Parathyroid adenoma (tissue), 2 donors: ENCODE measurements at regions not wholly inside any gene's neighbourhood (a gene's known extent, or its start where the extent isn't known, plus 50 kb on each side); places are given as distances from the start of the nearest gene placed in this dataset.

ENCODE experiments used
- H2AFZ ChIP-seq: fragments of 300-600 bp; sonication (generic); one replicate; pipeline ENCODE4 v1.7.0; 2017; ENCODE audit warnings: antibody characterized with exemption, mild to moderate bottlenecking
- H3K27ac ChIP-seq: fragments of 300-600 bp; sonication (generic); one replicate; pipeline ENCODE4 v1.7.0; 2017
- H3K27me3 ChIP-seq: fragments of 300-600 bp; sonication (generic); one replicate; pipeline ENCODE4 v1.7.0; 2017; ENCODE audit warnings: low read length; ENCODE audit not compliant: control insufficient read depth, insufficient read depth
- H3K36me3 ChIP-seq: fragments of 300-600 bp; sonication (generic); one replicate; pipeline ENCODE4 v1.7.0; 2017; ENCODE audit warnings: low read length; ENCODE audit not compliant: control insufficient read depth, insufficient read depth
- H3K4me1 ChIP-seq: fragments of 300-600 bp; sonication (generic); one replicate; pipeline ENCODE4 v1.7.0; 2017; ENCODE audit warnings: control low read depth
- H3K4me2 ChIP-seq: fragments of 300-600 bp; sonication (generic); one replicate; pipeline ENCODE4 v1.7.0; 2017; ENCODE audit warnings: low read length
- H3K4me3 ChIP-seq: fragments of 300-600 bp; sonication (generic); one replicate; pipeline ENCODE4 v1.7.0; 2017; ENCODE audit warnings: low read depth, low read length
- H3K79me2 ChIP-seq: fragments of 300-600 bp; sonication (generic); one replicate; pipeline ENCODE4 v1.7.0; 2017; ENCODE audit warnings: control low read depth
- H3K9ac ChIP-seq: fragments of 300-600 bp; sonication (generic); one replicate; pipeline ENCODE4 v1.7.0; 2017; ENCODE audit warnings: mild to moderate bottlenecking
- H3K9me3 ChIP-seq: fragments of 300-600 bp; sonication (generic); one replicate; pipeline ENCODE4 v1.7.0; 2017; ENCODE audit warnings: low read length; ENCODE audit not compliant: control insufficient read depth
- TF ChIP-seq, protein P1 (sequence below): fragments of 300-600 bp; sonication (generic); IDR thresholded peaks from one replicate; pipeline ENCODE4 v1.7.0; 2017; ENCODE audit warnings: antibody characterized with exemption, mild to moderate bottlenecking
- donor health status: primary hyperparathyroidism.

GRCh38 chr9:34809504-34810186, 99.7 kb upstream of the CCL21 start:
- no peak overlapping the region for H3K4me3 ChIP-seq
- TF ChIP-seq, protein P1, sequence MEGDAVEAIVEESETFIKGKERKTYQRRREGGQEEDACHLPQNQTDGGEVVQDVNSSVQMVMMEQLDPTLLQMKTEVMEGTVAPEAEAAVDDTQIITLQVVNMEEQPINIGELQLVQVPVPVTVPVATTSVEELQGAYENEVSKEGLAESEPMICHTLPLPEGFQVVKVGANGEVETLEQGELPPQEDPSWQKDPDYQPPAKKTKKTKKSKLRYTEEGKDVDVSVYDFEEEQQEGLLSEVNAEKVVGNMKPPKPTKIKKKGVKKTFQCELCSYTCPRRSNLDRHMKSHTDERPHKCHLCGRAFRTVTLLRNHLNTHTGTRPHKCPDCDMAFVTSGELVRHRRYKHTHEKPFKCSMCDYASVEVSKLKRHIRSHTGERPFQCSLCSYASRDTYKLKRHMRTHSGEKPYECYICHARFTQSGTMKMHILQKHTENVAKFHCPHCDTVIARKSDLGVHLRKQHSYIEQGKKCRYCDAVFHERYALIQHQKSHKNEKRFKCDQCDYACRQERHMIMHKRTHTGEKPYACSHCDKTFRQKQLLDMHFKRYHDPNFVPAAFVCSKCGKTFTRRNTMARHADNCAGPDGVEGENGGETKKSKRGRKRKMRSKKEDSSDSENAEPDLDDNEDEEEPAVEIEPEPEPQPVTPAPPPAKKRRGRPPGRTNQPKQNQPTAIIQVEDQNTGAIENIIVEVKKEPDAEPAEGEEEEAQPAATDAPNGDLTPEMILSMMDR: no peak

GRCh38 chr9:34802916-34803315, 93.0 kb upstream of the CCL21 start:
- H3K27ac ChIP-seq: no peak overlapping the region
- H3K9me3 ChIP-seq: peaks cover 7% of the 10 kb centered on the region
- H2AFZ ChIP-seq: no peak overlapping the region
- H3K4me1 ChIP-seq: no peaks in the 10 kb centered on the region
- no peak overlapping the region for H3K4me2 ChIP-seq
- no peaks in the 10 kb centered on the region for H3K36me3 ChIP-seq
- TF ChIP-seq, protein P1: no peak
- H3K4me3 ChIP-seq: no peak overlapping the region
- H3K79me2 ChIP-seq: no peaks in the 10 kb centered on the region
- no peaks in the 10 kb centered on the region for H3K27me3 ChIP-seq
- H3K9ac ChIP-seq: no peak overlapping the region

More at GRCh38 chr9:34809504-34810186, 99.7 kb upstream of the CCL21 start:
- Histone ChIP-seq H2AFZ (peak overlapping the region; percentile 33), H3K9ac (no peak overlapping the region), H3K36me3 (no peaks in the 10 kb centered on the region), H3K27ac (no peak overlapping the region), H3K4me2 (peak overlapping the region; percentile 13), H3K4me1 (no peaks in the 10 kb centered on the region), H3K9me3 (peaks cover 7% of the 10 kb centered on the region), H3K79me2 (no peaks in the 10 kb centered on the region), H3K27me3 (no peaks in the 10 kb centered on the region)

GRCh38 chr9:34797367-34797766, 87.4 kb upstream of the CCL21 start:
- Histone ChIP-seq H3K4me2 (no peak overlapping the region), H3K27ac (no peak overlapping the region), H3K27me3 (no peaks in the 10 kb centered on the region), H2AFZ (no peak overlapping the region), H3K4me3 (no peak overlapping the region), H3K9ac (no peak overlapping the region), H3K4me1 (no peaks in the 10 kb centered on the region), H3K36me3 (no peaks in the 10 kb centered on the region), H3K9me3 (no peaks in the 10 kb centered on the region), H3K79me2 (no peaks in the 10 kb centered on the region)
- TF ChIP-seq, protein P1: no peak

DNA sequence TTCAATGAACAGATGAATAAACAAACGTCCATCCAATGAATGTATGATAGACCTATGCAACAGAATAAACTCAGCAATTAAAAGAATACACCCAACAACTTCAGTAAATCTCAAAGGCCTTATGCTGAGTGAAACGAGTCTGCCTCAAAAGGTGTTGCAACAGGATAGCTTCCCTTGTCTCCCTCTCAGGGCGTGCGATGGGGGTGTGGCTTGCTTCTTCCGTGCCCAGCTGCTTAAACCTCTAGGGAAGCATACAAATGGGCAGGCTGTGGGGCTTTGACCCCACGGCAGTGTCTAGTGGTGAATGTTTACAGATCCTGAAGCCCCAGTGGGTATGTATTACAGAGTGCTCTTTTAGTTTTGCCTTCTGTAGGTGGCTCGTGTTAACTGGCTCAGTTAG, 87.0 kb upstream of the CCL21 start:
- H3K9me3 ChIP-seq: no peaks in the 10 kb centered on the region
- H3K9ac ChIP-seq: no peak overlapping the region
- no peak overlapping the region for H3K4me3 ChIP-seq
- no peak overlapping the region for H3K27ac ChIP-seq
- no peak overlapping the region for H3K4me2 ChIP-seq
- H3K27me3 ChIP-seq: no peaks in the 10 kb centered on the region
- TF ChIP-seq, protein P1: no peak
- H3K4me1 ChIP-seq: no peaks in the 10 kb centered on the region
- H3K36me3 ChIP-seq: no peaks in the 10 kb centered on the region
- no peaks in the 10 kb centered on the region for H3K79me2 ChIP-seq
- no peak overlapping the region for H2AFZ ChIP-seq

DNA sequence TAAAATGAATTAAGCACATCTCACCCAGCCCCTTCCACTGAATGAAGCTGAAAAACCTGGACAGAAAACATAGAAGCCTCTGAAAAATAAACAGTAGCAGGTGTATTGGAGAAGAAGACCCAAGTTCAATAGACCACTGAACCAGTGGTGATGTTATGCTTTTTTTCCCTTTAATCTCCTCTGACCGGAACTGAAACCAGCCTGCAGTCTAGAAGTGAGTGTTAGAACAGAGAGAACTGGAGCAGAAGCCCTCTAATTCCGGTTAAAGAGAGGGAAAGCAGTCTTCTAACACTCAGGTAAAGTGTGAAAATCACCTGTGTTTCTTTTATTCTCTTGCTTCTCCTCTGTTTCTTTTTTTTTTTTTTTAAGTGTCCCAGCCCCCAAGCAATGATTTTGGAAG, 83.5 kb upstream of the CCL21 start:
- no peak overlapping the region for H3K4me3 ChIP-seq
- H3K27me3 ChIP-seq: no peaks in the 10 kb centered on the region
- H2AFZ ChIP-seq: no peak overlapping the region
- no peaks in the 10 kb centered on the region for H3K36me3 ChIP-seq
- no peak overlapping the region for H3K4me2 ChIP-seq
- TF ChIP-seq, protein P1: no peak
- no peaks in the 10 kb centered on the region for H3K79me2 ChIP-seq
- no peaks in the 10 kb centered on the region for H3K4me1 ChIP-seq
- no peaks in the 10 kb centered on the region for H3K9me3 ChIP-seq
- H3K27ac ChIP-seq: no peak overlapping the region
- no peak overlapping the region for H3K9ac ChIP-seq
